SHP77 treated with DMSO at 0.1 percent for 48 hours (cell line): ENCODE measurements at regions not wholly inside any gene's neighbourhood (a gene's known extent, or its start where the extent isn't known, plus 50 kb on each side); places are given as distances from the start of the nearest gene placed in this dataset.
"Not testable (repeated sequence)": the region's sequence is repeated elsewhere in the genome, so short reads cannot be mapped to it uniquely, and the experiment has no call there.

Experiments used
- DNase-seq: peaks from one replicate; lab custom pipeline; 2025; lab: John Stamatoyannopoulos, UW

GRCh38 chr11:122441666-122442035 lies 213.9 kb upstream of the UBASH3B start:
- DNase-seq, result no peak

- DNase-seq, result no peak
Observed at GRCh38 chr11:122440811-122441665, 214.5 kb upstream of the UBASH3B start.

- no peak for DNase-seq
Observed at GRCh38 chr11:122439866-122440810, 215.4 kb upstream of the UBASH3B start.

- DNase-seq, result no peak
Observed at GRCh38 chr11:122436188-122436555, 219.3 kb upstream of the UBASH3B start.

- no peak for DNase-seq
Observed at GRCh38 chr11:122435540-122436187, 219.9 kb upstream of the UBASH3B start.

- DNase-seq, result no peak
Observed at GRCh38 chr11:122434786-122435185, 220.7 kb upstream of the UBASH3B start.

- no peak for DNase-seq
Observed at GRCh38 chr11:122430490-122430889, 225.0 kb upstream of the UBASH3B start.

GRCh38 chr11:122426073-122426472 lies 229.4 kb upstream of the UBASH3B start:
- DNase-seq, result no peak

GRCh38 chr11:122424636-122425035 lies 230.9 kb upstream of the UBASH3B start:
- DNase-seq, result no peak

- no peak for DNase-seq
Observed at GRCh38 chr11:122423886-122424285, 231.6 kb upstream of the UBASH3B start.

GRCh38 chr11:122423273-122423672 lies 232.2 kb upstream of the UBASH3B start:
- no peak for DNase-seq

GRCh38 chr11:122422682-122423081 lies 232.8 kb upstream of the UBASH3B start:
- no peak for DNase-seq

GRCh38 chr11:122421702-122422101 lies 233.8 kb upstream of the UBASH3B start:
- no peak for DNase-seq

- DNase-seq, result no peak
Observed at GRCh38 chr11:122418032-122418431, 237.5 kb upstream of the UBASH3B start.

- DNase-seq, result no peak
Observed at GRCh38 chr11:122414406-122415018, 241.0 kb upstream of the UBASH3B start.

- no peak for DNase-seq
Observed at GRCh38 chr11:122413677-122414076, 241.8 kb upstream of the UBASH3B start.

GRCh38 chr11:122412581-122412980 lies 242.9 kb upstream of the UBASH3B start:
- DNase-seq, result no peak

GRCh38 chr11:122406466-122406865 lies 249.1 kb upstream of the UBASH3B start:
- DNase-seq, result no peak

- no peak for DNase-seq
Observed at GRCh38 chr11:122405547-122406341, 249.8 kb upstream of the UBASH3B start.

- no peak for DNase-seq
Observed at GRCh38 chr11:122404571-122404970, 251.0 kb upstream of the UBASH3B start.

- DNase-seq, result not testable (repeated sequence)
Observed at GRCh38 chr11:122401581-122401980, 253.9 kb upstream of the UBASH3B start.
